Right kidney (tissue), 1 donor: ENCODE measurements at regions not wholly inside any gene's neighbourhood (a gene's known extent, or its start where the extent isn't known, plus 50 kb on each side); places are given as distances from the start of the nearest gene placed in this dataset.

ENCODE experiments used
- DNase-seq: peaks from one replicate; pipeline ENCODE4 v3.0.0-alpha.2; 2016

DNA sequence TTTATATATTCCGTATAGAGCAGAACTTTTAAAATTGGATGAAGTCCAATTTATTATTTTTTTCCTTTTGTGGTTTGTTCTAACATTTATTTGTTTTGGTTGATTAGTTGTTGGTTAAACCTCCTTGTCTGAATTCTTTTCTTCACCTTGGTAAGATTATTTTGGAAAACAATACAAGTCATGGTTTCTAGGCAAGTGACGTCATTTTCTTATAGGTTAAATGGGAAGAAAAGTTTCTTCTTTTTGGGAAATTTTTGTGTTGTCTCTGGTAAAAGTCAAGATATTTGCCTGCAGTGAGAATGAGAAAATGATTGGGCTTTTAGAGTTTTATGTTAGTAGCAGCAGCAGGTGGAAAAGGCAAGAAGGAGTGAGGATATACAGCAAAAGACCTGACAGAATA is 197.9 kb downstream of the OTOR start:
- DNase-seq, result no peak

DNA sequence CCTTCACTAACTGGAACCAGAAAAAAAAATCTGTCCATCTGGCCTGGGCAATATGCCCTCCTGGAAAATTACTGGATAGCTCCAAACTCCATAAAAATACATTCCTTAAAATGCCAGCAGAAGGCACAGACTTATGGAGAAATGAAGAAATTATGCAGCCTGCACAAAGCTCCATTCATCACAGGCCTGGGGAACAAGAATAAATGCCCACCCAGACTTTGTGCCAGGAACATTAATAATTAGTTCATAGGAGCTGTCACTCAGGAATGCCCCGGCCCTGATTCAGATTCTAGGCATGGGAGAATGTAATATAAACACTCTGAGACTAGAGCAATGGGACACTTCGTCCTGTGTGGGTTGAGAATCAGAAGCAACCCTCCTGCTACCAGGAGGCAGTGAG is 199.3 kb downstream of the OTOR start:
- no peak for DNase-seq

DNA sequence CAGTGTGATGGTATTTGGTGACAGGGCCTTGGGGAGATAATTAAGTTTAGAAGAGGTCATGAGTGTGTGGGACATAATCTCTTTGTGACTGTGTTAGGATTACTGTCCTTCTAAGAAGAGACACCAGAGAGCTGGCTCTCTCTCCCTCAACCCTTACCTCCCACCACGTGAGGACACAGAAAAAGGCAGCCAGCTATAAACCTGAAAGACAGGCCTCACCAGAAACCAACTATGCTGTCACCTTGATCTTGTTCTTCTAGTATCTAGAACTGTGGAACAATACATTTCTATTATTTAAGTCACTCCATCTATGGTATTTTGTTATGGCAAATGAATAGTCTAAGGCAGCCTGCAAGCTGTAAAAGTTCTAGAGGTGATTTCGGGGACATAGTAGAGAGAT is 203.7 kb downstream of the OTOR start:
- DNase-seq, result no peak

DNA sequence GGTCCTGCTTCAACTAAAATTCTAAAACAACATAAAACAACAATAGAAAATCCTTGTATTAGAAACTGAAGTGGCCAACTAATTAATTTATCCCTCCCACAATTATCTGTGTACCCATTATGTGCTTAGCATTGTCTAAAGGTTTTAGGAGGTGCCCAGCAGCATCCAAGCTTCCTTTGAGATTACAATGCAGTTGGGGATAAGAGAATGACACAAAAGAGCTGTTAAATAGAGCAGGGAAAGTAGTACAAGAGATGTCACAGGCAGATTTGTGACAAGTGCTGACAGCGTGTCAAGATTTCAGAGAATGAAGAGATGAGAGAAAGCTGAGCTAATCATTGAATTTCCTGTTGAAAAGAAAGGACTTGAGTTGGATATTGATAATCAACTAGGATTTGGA is 204.8 kb downstream of the OTOR start:
- DNase-seq, result no peak

DNA sequence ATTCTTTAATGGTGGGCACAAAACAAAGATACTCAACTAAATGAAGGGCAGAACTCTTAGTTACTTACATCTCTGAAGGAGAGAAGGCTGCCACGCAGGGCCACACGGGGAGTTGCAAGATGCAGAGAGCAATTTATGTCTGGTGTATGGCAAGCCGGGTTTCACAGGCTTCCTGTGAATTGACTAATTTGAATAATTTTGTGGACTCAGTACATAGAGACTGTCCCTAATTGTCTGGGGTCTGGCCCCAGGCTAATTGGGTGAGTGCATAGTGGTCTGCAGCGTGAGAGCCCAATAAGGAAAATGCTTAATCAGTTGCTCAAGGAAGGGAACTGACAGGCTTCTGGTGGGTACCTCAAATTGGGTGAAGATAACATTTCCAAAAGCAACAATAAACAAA is 205.7 kb downstream of the OTOR start:
- DNase-seq, result no peak

DNA sequence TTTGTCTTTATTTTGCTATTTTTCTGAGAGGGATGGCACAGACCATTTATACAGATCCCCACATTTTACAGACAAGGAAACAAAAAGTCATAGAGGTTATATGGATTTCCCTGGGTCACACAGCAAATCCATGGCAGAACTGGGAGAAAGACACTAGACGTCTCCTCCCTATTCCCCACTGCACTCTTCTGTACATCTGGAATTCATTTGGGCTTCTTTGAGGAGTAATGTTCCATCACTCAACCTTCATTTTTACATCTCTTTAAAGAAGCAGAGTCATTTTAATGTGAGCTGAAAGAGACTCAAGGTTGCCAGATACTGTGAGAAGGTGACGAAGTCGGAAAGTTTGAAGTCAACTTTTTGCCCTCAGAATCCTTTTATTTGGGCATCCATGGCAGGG is 207.3 kb downstream of the OTOR start:
- DNase-seq, result no peak

DNA sequence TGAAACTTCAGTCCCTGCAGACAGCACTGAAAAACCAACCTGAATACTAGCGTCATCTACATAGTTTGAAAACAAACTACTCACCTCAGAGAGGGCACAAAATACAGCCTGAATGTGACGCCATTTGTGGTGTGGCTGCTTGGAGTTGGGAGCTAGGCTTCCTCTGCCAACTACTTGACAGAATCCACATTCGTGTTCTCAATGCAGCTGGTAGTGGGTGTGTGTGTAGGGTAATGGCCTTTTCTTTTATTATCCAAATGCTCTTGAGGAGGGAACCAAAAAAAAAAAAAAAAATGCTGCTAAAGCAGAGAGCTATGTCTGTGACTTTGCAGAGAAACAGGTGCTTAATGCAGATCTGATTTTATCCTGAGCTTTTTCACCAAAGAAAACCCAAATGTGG is 207.8 kb downstream of the OTOR start:
- DNase-seq, result no peak

DNA sequence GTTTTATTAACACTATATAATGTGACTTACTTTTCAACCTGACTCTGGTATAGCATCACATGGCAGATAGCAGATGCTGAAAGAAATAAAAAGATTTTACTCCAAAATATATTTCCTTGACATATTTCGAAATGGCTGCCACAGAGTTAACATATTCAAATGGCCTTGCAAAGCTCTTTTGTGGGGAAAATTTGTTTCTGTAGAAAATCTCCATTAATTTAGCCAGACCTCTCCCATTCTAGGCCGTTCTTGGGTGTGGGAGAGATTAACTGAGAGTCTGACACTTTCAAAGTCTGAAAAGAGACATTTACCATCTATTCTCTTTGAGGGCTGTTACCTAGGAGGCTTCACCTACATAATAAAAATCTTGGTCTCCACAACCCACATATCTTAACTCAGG is 217.2 kb downstream of the OTOR start:
- DNase-seq, result no peak

DNA sequence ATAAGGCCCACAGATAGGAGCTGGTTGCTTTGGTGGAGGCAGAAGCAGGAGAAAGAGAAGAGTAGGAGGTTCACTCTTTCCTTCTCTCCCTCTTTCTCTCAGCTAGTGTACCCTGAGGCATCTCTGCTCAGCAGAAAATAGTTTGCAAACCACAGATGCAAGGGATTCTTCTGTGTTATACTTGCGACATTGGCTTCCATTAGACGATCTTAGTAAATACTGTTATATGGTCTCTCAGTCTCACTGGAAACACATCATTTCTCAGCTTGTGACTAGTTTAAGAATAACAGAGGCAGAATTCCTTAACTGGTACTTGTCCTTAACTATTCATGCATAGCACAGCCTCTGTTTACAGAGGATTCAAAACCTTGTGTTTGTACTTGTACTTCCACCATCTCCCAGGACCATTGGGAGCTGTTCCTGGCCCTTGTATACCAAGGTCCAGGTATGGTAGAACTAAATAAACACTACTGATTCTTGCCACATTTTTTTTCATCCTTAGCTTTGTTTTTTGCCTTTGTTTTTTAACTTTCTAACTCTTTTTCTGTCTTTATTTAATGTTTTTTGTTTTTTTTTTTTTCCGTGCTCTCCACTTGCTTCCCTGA is 218.2 kb downstream of the OTOR start:
- DNase-seq, result no peak

DNA sequence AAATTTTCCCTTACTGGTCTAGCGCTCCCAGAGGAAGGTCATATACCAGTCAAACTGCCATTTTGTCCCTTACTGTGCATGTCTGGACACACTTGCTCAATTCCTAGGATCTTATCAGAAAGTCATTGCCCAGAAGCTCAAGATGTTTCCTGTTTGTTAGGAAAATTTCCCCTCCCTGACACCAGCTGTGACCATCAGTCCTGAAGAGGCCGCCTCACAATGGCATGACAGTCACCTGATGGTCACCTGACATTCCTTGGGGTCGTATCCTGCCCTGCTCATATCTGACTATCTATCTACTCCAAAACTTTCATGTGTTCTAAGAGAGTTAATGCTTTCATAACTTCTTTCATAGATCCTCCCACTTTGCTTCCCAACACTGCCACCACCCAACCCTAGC is 219.9 kb downstream of the OTOR start:
- no peak for DNase-seq

DNA sequence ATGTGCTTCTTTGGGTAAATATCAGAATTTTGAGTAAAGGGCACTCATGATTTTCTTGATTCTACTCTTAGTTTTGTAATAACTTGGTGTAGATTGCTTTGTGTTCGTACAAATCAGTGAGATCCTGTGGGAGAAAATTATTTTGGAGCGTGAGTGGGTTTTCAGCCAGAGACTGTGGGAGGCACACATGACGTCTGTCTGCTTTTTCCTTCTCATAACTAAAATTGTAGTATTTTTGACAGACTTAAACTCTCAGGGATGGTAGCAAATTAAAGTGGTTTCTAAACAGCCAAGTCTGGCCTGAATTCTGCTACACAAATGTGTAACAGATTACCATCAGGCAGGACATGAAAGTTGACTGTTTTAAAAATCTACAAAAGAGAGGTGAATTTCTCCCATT is 222.6 kb downstream of the OTOR start:
- DNase-seq, result no peak

DNA sequence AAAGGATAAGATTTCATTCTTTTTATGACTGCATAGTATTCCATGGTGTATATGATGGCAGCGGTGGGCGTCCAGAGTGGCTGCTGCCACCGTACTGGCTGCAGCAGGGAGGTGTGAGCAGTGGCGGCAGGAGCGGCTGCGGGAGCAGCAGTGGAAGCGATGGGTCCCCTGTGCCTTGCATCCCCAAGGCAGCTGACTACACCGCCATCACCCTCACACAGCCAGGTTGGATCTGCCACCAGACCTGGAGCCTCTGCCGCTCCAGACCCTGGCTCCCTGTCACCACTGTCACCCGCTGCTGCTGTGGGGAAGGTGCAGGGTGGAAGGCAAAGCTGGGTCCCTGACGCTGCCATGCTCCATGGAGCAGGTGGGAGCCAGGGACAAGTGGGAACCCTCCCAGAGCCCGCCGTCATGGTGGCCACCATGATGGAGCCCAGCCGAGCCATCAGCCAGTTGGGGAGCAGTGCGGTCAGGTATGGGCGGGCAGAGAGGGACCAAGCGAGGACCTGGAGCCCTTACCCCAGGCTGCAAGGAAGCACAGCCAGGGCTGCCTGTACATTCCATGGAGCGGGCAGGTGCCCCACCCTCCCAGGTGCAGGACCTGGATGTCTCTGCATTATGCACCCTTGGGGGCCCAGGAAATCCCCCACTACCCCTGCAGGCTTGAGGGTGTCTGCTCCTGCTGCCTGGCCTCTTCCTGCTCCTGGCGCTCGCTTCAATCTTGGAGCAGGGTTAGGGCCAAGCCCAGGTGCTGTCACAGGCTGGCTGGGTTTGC is 226.1 kb downstream of the OTOR start:
- no peak for DNase-seq

DNA sequence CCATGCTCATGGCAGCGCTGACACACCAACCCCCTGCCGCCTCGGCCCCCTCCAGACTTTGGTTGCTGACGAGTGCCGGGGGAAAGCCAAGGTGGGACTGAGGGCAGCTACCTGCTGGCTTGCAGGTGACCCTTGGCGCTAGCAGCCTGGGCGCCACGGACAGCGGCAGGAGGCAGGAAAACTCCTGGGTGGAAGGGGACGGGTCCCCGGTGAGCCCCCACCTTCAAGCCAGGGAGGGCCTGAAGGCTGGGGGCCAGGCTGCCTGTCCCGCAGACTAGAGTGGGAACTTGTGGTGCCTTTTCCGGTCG is 226.7 kb downstream of the OTOR start:
- DNase-seq, result no peak

DNA sequence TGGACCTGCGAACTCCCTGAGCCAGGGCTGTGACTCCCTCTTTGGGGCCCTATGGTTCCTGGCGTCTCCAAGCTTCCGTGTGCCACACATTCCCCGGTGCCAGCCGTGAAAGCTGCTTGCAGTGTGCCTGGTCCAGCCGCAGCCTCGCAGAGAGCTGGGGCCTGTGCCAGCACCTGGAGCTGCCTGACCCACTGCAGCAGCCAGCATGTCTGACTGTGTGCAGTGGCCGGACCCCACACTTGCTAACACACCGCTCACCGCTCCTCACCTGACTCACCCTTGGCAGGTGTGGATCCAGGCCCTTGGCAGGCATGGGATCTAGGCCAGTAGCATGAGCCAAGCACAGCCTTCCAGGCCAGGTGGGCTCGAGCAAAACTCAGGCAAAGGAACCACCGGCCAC is 227.5 kb downstream of the OTOR start:
- no peak for DNase-seq

DNA sequence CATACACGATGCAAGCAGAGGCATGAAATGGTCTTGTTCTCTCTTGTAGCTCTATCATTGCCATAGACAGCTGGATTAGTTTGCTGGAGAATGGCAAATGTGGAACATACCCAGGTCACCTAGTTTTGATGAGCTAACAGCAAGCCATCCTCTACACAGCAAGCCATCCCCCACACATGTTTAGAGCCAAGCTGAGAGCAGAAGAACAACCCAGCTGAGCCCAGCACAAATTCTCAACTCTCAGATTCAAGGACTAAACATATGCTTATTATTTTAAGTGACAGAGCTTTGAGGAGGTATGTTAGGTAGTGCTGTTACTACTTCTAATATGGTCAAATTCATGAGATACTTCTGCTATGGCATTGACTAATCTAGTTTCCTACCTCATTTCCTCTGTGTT is 230.3 kb downstream of the OTOR start:
- DNase-seq, result no peak

DNA sequence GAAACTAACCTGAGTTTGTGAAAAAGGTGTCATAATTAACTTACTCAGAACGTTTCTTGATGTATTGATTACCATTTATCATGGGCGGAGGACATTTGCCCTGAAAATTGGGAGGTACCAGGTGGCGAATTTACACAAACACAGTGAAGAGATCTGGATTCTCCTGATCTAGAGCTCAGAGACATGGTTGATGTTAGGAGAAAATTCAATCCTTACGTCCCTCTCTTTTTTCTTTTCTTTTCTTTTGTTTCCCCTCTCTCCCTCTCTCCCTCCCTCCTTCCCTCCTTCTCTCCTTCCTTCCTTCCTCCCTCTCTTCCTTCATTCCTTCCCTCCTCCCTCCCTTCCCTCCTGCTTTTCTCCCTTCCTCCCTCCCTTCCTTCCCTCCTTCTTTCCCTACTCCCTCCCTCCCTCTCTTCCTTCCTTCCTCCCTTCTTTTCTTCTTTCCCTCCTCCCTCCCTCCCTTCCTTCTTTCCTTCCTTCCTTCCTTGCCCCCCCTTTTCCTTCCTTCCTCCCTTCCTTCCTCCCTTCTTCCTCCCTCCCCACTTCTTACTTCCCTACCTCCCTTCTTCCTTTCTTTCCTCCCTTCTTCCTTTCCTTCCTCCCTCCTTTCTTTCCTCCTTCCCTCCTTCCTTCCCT is 234.1 kb downstream of the OTOR start:
- no peak for DNase-seq

DNA sequence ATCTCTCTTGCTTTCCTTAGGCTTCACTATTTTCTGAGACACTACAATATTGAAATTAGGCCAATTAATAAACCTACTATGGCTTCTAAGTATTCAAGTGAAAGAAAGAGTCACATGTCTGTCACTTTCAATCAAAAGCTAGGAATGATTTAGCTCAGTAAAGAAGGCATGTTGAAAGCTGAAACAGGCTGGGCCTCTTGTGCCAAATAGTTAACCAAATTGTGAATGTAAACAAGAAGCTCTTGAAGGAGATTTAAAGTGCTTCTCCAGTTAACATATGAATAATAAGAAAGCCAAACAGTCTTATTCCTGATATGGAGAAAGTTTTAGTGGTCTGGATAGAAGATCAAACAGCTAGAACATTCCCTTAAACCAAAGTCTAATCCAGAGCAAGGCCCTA is 236.3 kb downstream of the OTOR start:
- DNase-seq, result no peak

DNA sequence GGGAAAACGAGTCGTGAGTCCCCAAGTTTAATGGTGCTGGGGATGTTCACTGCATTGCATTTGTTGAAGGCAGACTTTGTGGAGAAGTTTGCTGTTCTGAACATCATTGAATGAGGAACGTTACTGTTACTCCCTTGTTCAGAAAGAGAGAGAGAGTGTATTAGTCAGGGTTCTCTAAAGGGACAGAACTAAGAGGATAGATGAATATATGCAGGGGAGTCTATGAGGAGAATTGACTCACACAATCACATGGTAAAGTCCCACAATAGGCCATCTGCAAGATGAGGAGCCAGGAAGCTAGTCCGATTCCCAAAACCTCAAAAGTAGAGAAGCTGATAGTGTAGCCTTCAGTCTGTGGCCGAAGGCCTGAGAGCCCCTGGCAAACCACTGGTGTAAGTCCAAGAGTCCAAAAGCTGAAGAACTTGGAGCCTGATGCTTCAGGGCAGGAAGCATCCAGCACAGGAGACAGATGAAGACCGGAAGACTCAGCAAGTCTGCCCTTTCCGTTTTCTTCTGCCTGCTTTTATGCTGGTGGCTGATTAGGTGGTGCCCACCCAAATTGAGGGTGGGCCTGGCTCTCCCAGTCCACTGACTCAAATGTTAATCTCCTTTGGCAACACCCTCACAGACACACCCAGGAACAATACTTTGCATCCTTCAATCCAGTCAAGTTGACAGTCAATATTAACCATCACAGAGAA is 223.5 kb upstream of the PCSK2 start:
- DNase-seq, result no peak

DNA sequence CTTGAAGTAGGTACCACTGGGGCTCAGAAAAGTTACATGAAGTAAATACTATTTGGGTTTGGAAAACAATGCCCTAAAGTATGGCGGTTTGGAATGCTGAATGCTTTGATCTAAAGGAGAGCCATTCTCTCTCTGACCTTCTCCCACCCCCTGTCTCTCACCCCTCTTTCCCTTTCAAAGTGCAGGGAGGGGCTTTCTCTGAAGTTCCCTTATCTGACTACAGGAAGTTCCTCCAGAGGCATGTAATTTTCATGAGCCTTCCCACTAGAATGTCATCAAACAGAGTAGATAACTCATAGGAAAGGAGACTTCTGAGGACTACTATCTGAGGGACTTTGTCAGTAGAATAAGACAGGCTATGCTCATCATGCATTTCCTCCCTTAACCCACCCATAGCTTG is 216.7 kb upstream of the PCSK2 start:
- DNase-seq, result no peak

DNA sequence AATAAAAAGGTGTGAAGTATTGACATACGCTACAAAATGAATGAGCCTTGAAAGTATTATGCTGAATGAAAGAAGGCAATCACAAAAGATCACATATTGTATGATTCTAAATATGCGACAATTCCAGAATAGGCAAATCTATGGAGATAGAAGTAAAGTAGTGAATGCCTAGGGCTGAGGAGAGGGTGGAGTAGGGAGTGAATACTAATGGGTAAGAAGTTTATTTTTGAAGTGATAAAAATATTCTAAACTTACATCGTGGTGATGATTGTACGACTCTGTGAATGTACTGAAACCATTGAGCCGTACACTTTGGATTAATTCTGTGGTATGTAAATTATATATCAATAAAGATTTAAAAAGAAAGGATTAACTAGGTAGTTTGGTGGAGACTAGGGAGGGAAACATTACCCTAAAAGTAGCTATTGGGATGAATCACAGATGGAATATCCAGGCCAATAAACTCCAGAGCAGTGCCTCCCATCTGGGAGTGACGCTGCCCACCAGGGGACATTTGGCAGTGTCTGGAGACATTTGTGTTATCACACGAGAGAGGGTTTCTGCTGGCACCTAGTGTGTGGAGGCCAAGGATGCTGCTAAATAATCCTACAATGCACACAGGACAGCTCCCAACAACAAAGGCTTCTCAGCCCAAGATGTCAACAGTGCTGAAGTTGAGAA is 214.2 kb upstream of the PCSK2 start:
- no peak for DNase-seq

DNA sequence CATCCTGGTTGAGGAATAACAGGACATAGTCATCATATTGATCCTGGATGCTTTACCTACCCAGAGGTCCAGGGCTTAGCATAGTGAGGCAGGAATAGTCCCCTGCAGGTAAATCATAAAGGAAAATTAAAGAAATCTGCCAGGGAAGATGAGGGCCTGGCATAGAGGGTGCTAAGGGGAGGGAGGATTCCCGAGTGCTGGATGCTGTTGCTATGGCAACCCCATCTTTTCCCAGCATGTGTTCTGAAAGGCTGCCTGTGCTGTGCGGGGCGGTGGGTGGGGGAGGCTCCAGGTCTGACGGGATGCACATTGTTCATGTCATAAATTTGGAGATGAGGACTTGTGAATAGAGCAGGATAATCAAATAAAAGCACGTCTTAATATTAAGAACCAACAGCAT is 212.6 kb upstream of the PCSK2 start:
- no peak for DNase-seq

DNA sequence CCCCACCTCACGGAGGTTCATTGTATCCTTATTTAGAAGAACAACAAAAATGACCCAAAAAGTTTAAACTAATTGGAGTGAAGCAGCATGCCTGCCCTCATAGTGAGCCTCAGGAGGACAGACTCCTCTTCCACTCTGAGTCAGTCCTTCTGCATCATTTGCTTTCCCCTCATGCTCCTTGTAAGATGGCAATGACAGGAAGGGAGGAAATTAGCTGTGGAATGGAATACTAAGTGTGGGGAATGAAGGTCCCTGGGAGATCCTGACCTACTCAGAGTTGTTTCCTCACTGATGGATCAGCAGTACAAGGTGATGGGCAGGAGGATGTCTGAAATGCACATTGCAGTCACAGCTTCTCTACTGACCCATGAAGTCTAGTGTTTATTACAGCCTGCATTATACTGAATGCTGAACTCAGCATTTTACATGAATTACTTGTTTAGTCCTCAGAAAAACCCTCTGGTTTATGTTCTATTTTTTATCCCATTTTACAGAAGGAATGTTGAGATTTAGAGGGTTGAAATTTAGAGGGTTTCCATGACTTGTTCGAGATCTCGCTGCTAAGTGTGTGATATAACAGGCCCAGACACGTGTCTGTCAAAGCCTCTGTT is 212.0 kb upstream of the PCSK2 start:
- no peak for DNase-seq

DNA sequence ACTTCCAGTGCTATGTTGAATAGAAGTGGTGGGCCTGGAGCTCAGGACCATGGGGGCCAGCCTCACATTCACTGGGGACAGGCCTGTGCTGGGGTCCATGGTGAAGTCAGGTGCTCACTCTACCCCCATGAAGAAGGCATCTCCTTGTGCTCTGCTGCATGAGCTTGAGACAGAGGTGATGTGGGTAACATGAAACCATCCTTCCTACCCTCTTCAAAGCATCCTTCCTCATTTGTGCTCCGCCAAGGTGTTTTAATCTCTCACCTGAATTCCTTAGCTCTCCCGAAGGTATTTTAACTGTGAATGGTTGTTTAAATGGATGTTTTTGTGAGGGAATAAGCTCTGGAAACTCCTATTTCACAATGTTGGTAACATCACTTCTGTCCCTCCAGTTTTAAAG is 209.6 kb upstream of the PCSK2 start:
- DNase-seq, result no peak
